AG04449 (cell line): ENCODE measurements at regions not wholly inside any gene's neighbourhood (a gene's known extent, or its start where the extent isn't known, plus 50 kb on each side); places are given as distances from the start of the nearest gene placed in this dataset.
A peak's percentile ranks its signal among the peaks of the same experiment; 100 is the strongest.

Source experiments
- CTCF ChIA-PET: fragments of 350-600 bp; formaldehyde crosslinking; extraction: SDS; loops from one replicate; lab custom pipeline; 2021; ENCODE audit warnings: antibody characterized with exemption; lab: Yijun Ruan, JAX
- POLR2A ChIA-PET: fragments of 400-600, 350-600 bp; formaldehyde crosslinking; extraction: SDS; loops from one replicate; lab custom pipeline; 2020; ENCODE audit warnings: antibody characterized with exemption, inconsistent platforms; lab: Yijun Ruan, JAX
- DNase-seq: peaks from one replicate; pipeline ENCODE4 v3.0.0-alpha.2; 2010; ENCODE audit warnings: low read depth, low spot score
- H3K4me3 ChIP-seq: 2 replicates; pipeline ENCODE4 v1.5.1; 2011; ENCODE audit warnings: low read depth, mild to moderate bottlenecking, control low read depth, low read length
- TF ChIP-seq, protein P1 (sequence below): IDR thresholded peaks from one replicate; pipeline ENCODE4 v1.5.1; 2011; ENCODE audit warnings: mild to moderate bottlenecking, moderate library complexity, low read length, control low read depth, inconsistent platforms; ENCODE audit not compliant: insufficient read depth; ENCODE audit errors: missing control alignments

DNA sequence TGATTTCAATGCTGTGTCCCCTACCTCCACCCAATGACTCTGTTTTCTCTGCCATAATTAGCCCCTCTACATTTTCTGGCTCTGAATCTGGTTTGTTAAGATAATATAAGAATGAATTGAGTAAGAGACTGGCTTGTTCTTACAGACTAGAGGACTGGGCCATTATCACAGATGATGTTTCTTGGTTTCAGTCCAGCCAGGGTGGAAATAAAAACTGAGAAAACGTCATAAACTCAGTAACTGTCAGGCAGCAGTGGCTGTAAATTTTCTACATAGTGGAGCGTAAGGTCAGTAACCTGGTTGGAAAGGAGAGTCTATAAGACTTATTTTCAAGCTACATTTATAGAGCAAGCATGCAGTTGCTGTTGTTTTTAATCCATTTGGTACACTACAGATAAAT is 485.4 kb downstream of the HTR7 start:
- H3K4me3 ChIP-seq: no peak overlapping the region
- TF ChIP-seq, protein P1, sequence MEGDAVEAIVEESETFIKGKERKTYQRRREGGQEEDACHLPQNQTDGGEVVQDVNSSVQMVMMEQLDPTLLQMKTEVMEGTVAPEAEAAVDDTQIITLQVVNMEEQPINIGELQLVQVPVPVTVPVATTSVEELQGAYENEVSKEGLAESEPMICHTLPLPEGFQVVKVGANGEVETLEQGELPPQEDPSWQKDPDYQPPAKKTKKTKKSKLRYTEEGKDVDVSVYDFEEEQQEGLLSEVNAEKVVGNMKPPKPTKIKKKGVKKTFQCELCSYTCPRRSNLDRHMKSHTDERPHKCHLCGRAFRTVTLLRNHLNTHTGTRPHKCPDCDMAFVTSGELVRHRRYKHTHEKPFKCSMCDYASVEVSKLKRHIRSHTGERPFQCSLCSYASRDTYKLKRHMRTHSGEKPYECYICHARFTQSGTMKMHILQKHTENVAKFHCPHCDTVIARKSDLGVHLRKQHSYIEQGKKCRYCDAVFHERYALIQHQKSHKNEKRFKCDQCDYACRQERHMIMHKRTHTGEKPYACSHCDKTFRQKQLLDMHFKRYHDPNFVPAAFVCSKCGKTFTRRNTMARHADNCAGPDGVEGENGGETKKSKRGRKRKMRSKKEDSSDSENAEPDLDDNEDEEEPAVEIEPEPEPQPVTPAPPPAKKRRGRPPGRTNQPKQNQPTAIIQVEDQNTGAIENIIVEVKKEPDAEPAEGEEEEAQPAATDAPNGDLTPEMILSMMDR: no peak
- CTCF ChIA-PET: no interaction called here
- POLR2A ChIA-PET: no interaction called here
- no peak for DNase-seq

- TF ChIP-seq, protein P1: no peak
- H3K4me3 ChIP-seq: no peak overlapping the region
- ChIA-PET CTCF (no interaction called here), POLR2A (no interaction called here)
- no peak for DNase-seq
These were observed 483.9 kb downstream of the HTR7 start for GRCh38 chr10:90373911-90374310.

DNA sequence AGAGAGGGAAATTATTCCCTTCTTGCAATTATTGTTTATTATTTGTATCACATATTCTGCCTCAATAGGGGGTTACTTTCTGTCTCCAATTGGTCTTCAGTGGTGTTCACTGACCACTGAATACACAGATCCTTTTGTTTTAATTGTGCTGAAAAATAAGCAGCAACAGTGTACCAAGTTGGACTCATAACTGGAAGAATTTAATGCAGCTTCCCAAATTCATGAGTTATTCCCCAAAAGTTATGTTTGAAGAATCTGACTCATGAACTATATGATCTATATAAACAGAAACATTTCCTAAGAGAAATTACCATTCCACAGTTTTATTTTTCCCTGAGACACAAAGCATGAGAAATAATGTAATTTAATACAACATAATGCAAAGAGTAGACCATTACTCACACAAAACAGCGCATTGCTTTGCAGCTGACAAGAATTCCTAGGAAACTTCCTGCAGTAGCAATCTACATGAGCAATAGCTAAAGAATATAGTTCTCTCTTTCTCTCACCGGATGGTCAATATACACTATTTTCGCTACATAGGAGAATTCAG is 479.2 kb downstream of the HTR7 start:
- POLR2A ChIA-PET: no interaction called here
- peak; percentile 33 for DNase-seq
- no peak overlapping the region for H3K4me3 ChIP-seq
- TF ChIP-seq, protein P1: no peak
- CTCF ChIA-PET: no interaction called here

DNA sequence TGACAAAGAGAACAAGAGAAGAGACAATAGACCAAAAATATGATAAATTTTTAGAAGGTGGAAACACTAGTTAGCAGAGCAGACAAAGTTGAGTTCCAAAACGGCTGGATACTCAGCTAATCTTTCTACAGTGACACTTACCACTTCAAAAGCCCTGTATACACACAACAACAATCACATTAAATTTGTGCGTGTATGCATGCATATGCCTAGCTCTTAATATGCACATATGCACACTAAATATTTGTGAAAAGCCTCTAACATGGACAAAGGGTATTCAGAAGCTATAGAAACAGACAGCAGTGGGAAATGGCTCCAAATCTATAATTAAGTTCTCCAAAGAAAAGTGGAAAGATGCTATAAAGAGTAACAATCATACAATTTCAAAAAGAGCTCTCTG is 476.4 kb downstream of the HTR7 start:
- H3K4me3 ChIP-seq: no peak overlapping the region
- no peak for DNase-seq
- ChIA-PET CTCF (interaction anchor here (0.7 to 0.9 kb wide), 2 partner anchors 10 to 15 kb away, joined by 3 read pairs; no protein-coding TSS in a partner anchor), POLR2A (no interaction called here)
- TF ChIP-seq, protein P1: no peak

DNA sequence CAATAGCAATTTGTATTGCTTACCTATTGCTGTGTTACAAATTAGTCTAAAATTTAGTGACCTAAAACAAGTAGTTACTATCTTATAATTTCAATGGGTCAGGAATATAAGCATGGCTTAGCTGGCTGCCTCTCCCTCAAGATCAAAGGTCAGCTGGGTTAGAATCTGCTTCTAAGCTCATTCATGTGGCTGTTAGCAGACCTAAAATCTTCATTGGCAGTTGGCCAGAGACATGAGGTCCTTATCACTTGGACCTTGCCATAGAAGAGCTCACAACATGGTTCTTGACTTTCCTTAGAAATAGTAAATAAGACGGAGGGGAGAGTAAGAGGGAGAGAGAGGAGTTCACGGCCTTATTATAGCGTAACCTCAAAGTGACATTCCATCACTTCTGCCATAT is 468.0 kb downstream of the HTR7 start:
- no peak for DNase-seq
- ChIA-PET POLR2A (no interaction called here), CTCF (no interaction called here)

DNA sequence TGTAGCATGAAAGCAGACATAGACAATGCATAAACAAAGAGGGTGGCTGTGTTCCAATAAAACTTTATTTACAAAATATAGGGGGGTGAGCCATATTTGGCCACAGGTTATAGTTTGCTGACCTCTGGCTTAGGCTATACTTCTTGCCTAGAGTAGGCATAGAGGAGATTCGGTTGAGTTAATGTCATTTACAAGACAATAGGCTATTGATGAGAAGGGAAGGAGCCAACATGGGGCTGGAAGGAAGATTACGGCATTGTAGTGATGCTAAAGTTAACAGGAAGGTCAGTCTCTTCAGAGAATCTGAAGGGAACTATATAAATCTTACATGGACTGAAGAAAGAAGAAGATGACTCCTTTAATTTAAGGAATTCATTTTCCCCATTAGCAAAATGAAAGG is 463.5 kb downstream of the HTR7 start:
- H3K4me3 ChIP-seq: no peak overlapping the region
- ChIA-PET POLR2A (interaction anchor here (0.5 kb wide), 1 partner anchor 138 kb away, joined by 3 read pairs; no protein-coding TSS in a partner anchor), CTCF (no interaction called here)
- TF ChIP-seq, protein P1: no peak
- DNase-seq: no peak

More for the DNA sequence above, 468.0 kb downstream of the HTR7 start:
- TF ChIP-seq, protein P1: no peak
- no peak overlapping the region for H3K4me3 ChIP-seq
